Activated CD8-positive, alpha-beta T cell treated with anti-CD3 and anti-CD28 coated beads for 36 hours (primary cell): ENCODE measurements at regions not wholly inside any gene's neighbourhood (a gene's known extent, or its start where the extent isn't known, plus 50 kb on each side); places are given as distances from the start of the nearest gene placed in this dataset.

Source experiments
- ATAC-seq: fragments of 200-7000 bp; cut with Tn5 transposase; one replicate; pipeline ENCODE4 v1.10.0; 2021; ENCODE audit warnings: mild to moderate bottlenecking, moderate library complexity
- CTCF ChIA-PET: fragments of 350-600 bp; sonication (Branson Sonifier 250); formaldehyde crosslinking; loops from one replicate; lab custom pipeline; 2021; ENCODE audit warnings: antibody characterized with exemption; lab: Charles Lee
- POLR2A ChIA-PET: fragments of 350-600 bp; sonication (Branson Sonifier 250); formaldehyde crosslinking; loops from one replicate; lab custom pipeline; 2021; ENCODE audit warnings: antibody characterized with exemption; lab: Charles Lee
- DNase-seq: peaks from one replicate; pipeline ENCODE4 v3.0.0-alpha.2; 2020
- H3K27ac Mint-ChIP-seq: one replicate; pipeline ENCODE4 v1.8.0; 2021; ENCODE audit warnings: mild to moderate bottlenecking, mixed read lengths
- H3K27me3 Mint-ChIP-seq: one replicate; pipeline ENCODE4 v1.8.0; 2021; ENCODE audit warnings: mixed read lengths
- H3K36me3 Mint-ChIP-seq: one replicate; pipeline ENCODE4 v1.8.0; 2021; ENCODE audit warnings: low read depth, mixed read lengths
- H3K4me1 Mint-ChIP-seq: one replicate; pipeline ENCODE4 v1.8.0; 2021; ENCODE audit warnings: low read depth, mixed read lengths
- H3K4me3 Mint-ChIP-seq: one replicate; pipeline ENCODE4 v1.8.0; 2021; ENCODE audit warnings: mild to moderate bottlenecking, moderate library complexity, mixed read lengths
- H3K9me3 Mint-ChIP-seq: one replicate; pipeline ENCODE4 v1.8.0; 2021; ENCODE audit warnings: mixed read lengths
- intact Hi-C: fragments of 100-400 bp; cut with micrococcal nuclease; formaldehyde crosslinking; loops from one replicate; pipeline ENCODE4 v1.10.0; 2022
- TF ChIP-seq, protein P1 (sequence below): fragments of 200-600 bp; IDR thresholded peaks from one replicate; pipeline ENCODE4 v1.8.0; 2022; ENCODE audit warnings: antibody characterized with exemption, mild to moderate bottlenecking

DNA sequence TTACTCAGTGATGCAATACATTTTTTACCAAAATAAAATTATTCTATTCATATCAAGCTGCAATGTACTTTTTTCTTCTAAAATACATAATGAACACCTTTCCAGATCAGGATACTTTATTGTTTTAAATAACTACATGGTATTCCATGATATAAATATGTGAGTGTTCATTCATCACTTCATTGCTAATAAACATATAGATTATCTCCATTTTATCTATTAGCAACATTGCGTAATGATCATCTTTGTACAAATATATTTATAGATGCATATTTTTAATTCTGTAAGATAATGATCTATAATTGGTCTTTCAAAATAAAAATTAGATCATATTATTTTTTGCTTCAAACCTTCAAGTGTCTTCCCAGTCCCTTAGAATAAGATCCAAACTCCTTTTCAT is 156.1 kb upstream of the HHIP start:
- DNase-seq (no peak), ATAC-seq (no peak)
- TF ChIP-seq, protein P1, sequence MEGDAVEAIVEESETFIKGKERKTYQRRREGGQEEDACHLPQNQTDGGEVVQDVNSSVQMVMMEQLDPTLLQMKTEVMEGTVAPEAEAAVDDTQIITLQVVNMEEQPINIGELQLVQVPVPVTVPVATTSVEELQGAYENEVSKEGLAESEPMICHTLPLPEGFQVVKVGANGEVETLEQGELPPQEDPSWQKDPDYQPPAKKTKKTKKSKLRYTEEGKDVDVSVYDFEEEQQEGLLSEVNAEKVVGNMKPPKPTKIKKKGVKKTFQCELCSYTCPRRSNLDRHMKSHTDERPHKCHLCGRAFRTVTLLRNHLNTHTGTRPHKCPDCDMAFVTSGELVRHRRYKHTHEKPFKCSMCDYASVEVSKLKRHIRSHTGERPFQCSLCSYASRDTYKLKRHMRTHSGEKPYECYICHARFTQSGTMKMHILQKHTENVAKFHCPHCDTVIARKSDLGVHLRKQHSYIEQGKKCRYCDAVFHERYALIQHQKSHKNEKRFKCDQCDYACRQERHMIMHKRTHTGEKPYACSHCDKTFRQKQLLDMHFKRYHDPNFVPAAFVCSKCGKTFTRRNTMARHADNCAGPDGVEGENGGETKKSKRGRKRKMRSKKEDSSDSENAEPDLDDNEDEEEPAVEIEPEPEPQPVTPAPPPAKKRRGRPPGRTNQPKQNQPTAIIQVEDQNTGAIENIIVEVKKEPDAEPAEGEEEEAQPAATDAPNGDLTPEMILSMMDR: no peak
- Mint-ChIP-seq H3K9me3 (peaks cover 5% of the 10 kb centered on the region), H3K4me3 (no peak overlapping the region), H3K4me1 (no peaks in the 10 kb centered on the region), H3K27ac (no peak overlapping the region), H3K27me3 (no peaks in the 10 kb centered on the region), H3K36me3 (no peaks in the 10 kb centered on the region)
- intact Hi-C loops: no loop called here
- ChIA-PET CTCF (no interaction called here), POLR2A (no interaction called here)

DNA sequence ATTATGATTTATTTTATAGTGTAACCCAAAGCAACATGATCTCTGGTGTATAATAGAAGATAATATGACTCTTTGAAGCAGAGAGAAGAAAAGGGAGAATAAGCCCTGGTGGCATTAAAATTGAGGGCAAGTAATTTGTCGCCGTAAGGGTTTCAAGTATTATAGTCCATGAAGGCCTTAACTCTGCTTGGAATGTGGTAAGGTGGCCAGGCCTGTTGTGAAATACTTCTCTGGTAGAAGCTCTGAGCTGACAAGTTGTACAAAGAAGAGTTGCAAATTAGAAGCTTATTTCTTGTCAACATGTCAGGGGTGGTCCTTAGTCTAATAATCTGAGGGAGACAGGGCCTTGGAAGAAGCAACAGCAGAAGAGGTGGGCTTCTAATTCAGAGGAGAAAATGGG is 151.7 kb upstream of the HHIP start:
- H3K27me3 Mint-ChIP-seq: no peaks in the 10 kb centered on the region

DNA sequence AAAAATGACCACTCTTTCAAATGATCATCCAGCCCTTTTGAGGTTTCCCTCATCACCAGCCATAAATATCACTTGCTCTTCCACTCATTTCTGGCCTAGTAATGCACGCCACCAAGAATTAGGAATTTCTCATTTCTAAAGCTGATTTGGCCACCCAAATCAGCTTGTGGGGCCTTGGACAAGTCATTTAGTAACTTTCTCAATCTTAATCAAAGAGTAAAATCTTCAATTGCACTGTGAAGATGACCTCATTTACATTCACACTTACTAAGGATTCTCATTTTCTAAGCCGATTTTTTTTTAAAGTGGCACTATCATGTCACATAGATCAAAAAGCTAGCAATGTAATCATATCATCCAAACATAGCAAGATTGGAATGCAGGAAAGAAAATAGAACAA is 150.0 kb upstream of the HHIP start:
- Mint-ChIP-seq H3K9me3 (no peaks in the 10 kb centered on the region), H3K36me3 (no peaks in the 10 kb centered on the region), H3K27me3 (no peaks in the 10 kb centered on the region), H3K4me1 (peaks cover 3% of the 10 kb centered on the region), H3K27ac (no peak overlapping the region), H3K4me3 (no peak overlapping the region)
- TF ChIP-seq, protein P1: no peak
- ATAC-seq: no peak
- POLR2A ChIA-PET: no interaction called here
- intact Hi-C loops: no loop called here
- no peak for DNase-seq
- CTCF ChIA-PET: no interaction called here

More for the DNA sequence above, 151.7 kb upstream of the HHIP start:
- Mint-ChIP-seq H3K27ac (no peak overlapping the region), H3K36me3 (no peaks in the 10 kb centered on the region), H3K4me3 (no peak overlapping the region), H3K9me3 (no peaks in the 10 kb centered on the region), H3K4me1 (no peaks in the 10 kb centered on the region)
- ChIA-PET CTCF (no interaction called here), POLR2A (no interaction called here)
- no peak for ATAC-seq
- DNase-seq: no peak
- TF ChIP-seq, protein P1: no peak
- intact Hi-C loops: no loop called here

DNA sequence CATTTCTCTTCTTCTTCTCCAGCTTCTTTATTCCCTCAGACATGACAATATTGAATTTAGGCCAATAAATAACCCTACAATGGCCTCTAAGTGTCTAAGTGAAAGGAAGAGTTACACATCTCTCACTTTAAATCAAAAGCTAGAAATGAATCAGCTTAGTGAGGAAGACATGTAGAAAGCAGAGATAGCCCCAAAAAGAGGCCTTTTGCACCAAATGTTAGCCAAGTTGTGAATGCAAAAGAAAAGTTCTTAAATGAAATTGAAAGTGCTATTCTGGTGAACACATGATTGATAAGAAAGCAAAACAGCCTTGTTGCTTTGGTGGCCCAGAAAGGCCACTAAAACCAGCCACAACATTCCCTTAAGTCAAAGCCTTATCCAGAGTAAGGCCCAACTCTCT is 146.2 kb upstream of the HHIP start:
- Mint-ChIP-seq H3K4me1 (peaks cover 3% of the 10 kb centered on the region), H3K4me3 (no peak overlapping the region), H3K27ac (no peak overlapping the region), H3K27me3 (no peaks in the 10 kb centered on the region), H3K36me3 (no peaks in the 10 kb centered on the region), H3K9me3 (no peaks in the 10 kb centered on the region)
- DNase-seq: no peak
- TF ChIP-seq, protein P1: no peak
- POLR2A ChIA-PET: no interaction called here
- intact Hi-C loops: no loop called here
- CTCF ChIA-PET: no interaction called here
- peak; percentile 39 for ATAC-seq

DNA sequence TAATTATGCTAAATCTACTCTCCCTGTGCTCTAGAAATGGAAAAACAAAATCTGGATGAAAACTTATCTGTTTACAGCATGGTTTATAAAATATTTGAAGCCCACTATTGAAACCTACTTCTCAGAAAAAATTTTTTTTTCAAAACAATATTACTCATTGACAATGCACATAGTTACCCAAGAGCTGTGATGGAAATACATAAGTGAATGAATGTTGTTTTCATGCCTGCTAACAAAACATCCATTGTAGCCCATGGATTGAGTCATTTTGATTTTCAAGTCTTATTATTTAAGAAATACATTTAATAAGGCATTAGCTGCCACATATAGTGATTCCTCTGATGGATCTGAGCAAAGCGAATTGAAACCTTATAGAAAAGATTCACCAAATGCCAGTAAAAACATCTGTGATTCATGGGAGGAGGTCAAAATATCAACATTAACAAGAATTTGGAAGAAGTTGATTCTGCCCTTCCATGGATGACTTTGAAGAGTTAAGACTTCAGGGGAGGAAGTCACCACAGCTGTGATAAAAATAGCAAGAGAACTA is 144.7 kb upstream of the HHIP start:
- ChIA-PET CTCF (no interaction called here), POLR2A (no interaction called here)
- H3K4me1 Mint-ChIP-seq: peaks cover 3% of the 10 kb centered on the region
- H3K9me3 Mint-ChIP-seq: no peaks in the 10 kb centered on the region
- DNase-seq (no peak), ATAC-seq (no peak)
- no peak overlapping the region for H3K27ac Mint-ChIP-seq
- H3K36me3 Mint-ChIP-seq: no peaks in the 10 kb centered on the region
- no peak overlapping the region for H3K4me3 Mint-ChIP-seq
- intact Hi-C loops: no loop called here
- TF ChIP-seq, protein P1: no peak
- no peaks in the 10 kb centered on the region for H3K27me3 Mint-ChIP-seq
